Fibroblast of lung (primary cell): ENCODE measurements at regions not wholly inside any gene's neighbourhood (a gene's known extent, or its start where the extent isn't known, plus 50 kb on each side); places are given as distances from the start of the nearest gene placed in this dataset.

Source experiments
- DNase-seq, 2 donors: peaks; one replicate each; pipeline versions ENCODE4 v3.0.0 to v3.0.0-alpha.2; 2010; ENCODE audit warnings: low read depth in 2 of 2
- H2AFZ ChIP-seq: 2 replicates; pipeline ENCODE4 v1.5.1; 2012; ENCODE audit warnings: low read length, control low read depth, inconsistent platforms
- H3K27ac ChIP-seq: 2 replicates; pipeline ENCODE4 v1.5.1; 2011; ENCODE audit warnings: low read length, control low read depth; ENCODE audit not compliant: insufficient read depth
- H3K27me3 ChIP-seq: 2 replicates; pipeline ENCODE4 v1.5.1; 2011; ENCODE audit warnings: mild to moderate bottlenecking, low read length; ENCODE audit not compliant: control insufficient read depth, insufficient read depth
- H3K36me3 ChIP-seq: 2 replicates; pipeline ENCODE4 v1.5.1; 2011; ENCODE audit warnings: low read length; ENCODE audit not compliant: control insufficient read depth, insufficient read depth
- H3K4me1 ChIP-seq: 2 replicates; pipeline ENCODE4 v1.5.1; 2011; ENCODE audit warnings: low read length; ENCODE audit not compliant: control insufficient read depth, insufficient read depth; ENCODE audit errors: extremely low read depth
- H3K4me2 ChIP-seq: 2 replicates; pipeline ENCODE4 v1.5.1; 2011; ENCODE audit warnings: low read length, control low read depth; ENCODE audit not compliant: insufficient read depth; ENCODE audit errors: extremely low read depth
- H3K4me3 ChIP-seq, 4 experiments: fragments of 200-600 bp in 1 of 4; sonication (generic) in 1 of 4; replicated peaks in 1 of 4; 2 replicates each; pipeline ENCODE4 v1.5.1; 2011 to 2016; ENCODE audit warnings: low read length in 4 of 4, low read depth in 3 of 4, mild to moderate bottlenecking in 3 of 4, control low read depth in 2 of 4, inconsistent platforms in 1 of 4, mixed read lengths in 1 of 4; ENCODE audit not compliant: insufficient read depth in 1 of 4; ENCODE audit errors: control extremely low read depth in 1 of 4
- H3K79me2 ChIP-seq: 2 replicates; pipeline ENCODE4 v1.5.1; 2012; ENCODE audit warnings: mild to moderate bottlenecking, low read length, inconsistent platforms; ENCODE audit not compliant: control insufficient read depth, insufficient read depth
- H3K9ac ChIP-seq: 2 replicates; pipeline ENCODE4 v1.5.1; 2011; ENCODE audit warnings: mild to moderate bottlenecking, low read length, control low read depth; ENCODE audit not compliant: insufficient read depth
- H3K9me3 ChIP-seq: 2 replicates; pipeline ENCODE4 v1.5.1; 2012; ENCODE audit warnings: low read depth, low read length; ENCODE audit not compliant: control insufficient read depth, insufficient read depth
- H4K20me1 ChIP-seq: 2 replicates; pipeline ENCODE4 v1.5.1; 2011; ENCODE audit warnings: low read length; ENCODE audit not compliant: control insufficient read depth, insufficient read depth; ENCODE audit errors: extremely low read depth
- EZH2 ChIP-seq: IDR thresholded peaks from 2 replicates; pipeline ENCODE4 v1.5.1; 2012; ENCODE audit warnings: low read length, control low read depth, mild to moderate bottlenecking; ENCODE audit errors: missing control alignments
- TF ChIP-seq, protein P1 (sequence below), 2 donors: IDR thresholded peaks in 1 of 2; conservative IDR thresholded peaks in 1 of 2; 1 replicate in 1 of 2; 2 replicates in 1 of 2; pipeline ENCODE4 v1.5.1; 2011 to 2012; ENCODE audit warnings: low read length in 2 of 2, control low read depth in 1 of 2, inconsistent platforms in 1 of 2, low read depth in 1 of 2, mild to moderate bottlenecking in 1 of 2

- TF ChIP-seq, protein P1, sequence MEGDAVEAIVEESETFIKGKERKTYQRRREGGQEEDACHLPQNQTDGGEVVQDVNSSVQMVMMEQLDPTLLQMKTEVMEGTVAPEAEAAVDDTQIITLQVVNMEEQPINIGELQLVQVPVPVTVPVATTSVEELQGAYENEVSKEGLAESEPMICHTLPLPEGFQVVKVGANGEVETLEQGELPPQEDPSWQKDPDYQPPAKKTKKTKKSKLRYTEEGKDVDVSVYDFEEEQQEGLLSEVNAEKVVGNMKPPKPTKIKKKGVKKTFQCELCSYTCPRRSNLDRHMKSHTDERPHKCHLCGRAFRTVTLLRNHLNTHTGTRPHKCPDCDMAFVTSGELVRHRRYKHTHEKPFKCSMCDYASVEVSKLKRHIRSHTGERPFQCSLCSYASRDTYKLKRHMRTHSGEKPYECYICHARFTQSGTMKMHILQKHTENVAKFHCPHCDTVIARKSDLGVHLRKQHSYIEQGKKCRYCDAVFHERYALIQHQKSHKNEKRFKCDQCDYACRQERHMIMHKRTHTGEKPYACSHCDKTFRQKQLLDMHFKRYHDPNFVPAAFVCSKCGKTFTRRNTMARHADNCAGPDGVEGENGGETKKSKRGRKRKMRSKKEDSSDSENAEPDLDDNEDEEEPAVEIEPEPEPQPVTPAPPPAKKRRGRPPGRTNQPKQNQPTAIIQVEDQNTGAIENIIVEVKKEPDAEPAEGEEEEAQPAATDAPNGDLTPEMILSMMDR (conservative IDR thresholded peaks at IDR 0.05 in 1 of 2, IDR thresholded peaks at IDR 0.05 in 1 of 2; ENCODE audit: low read depth in 1 of 2, low read length in 2 of 2), result no peak
- no peak for TF ChIP-seq EZH2
- Histone ChIP-seq H3K9ac (no peak overlapping the region), H2AFZ (no peak overlapping the region), H3K4me2 (no peak overlapping the region), H3K9me3 (no peaks in the 10 kb centered on the region), H4K20me1 (no peaks in the 10 kb centered on the region), H3K36me3 (no peaks in the 10 kb centered on the region), H3K4me1 (peaks cover 16% of the 10 kb centered on the region), H3K79me2 (no peaks in the 10 kb centered on the region), H3K27ac (no peak overlapping the region), H3K27me3 (no peaks in the 10 kb centered on the region), H3K4me3 (no peak overlapping the region)
- no peak for DNase-seq
Observed at GRCh38 chr2:100745604-100746003, 74.3 kb upstream of the NPAS2 start.

- H3K9ac ChIP-seq, result no peak overlapping the region
- H3K9me3 ChIP-seq, result no peaks in the 10 kb centered on the region
- no peaks in the 10 kb centered on the region for H3K27me3 ChIP-seq
- H4K20me1 ChIP-seq, result no peaks in the 10 kb centered on the region
- H3K4me2 ChIP-seq, result no peak overlapping the region
- no peak overlapping the region for H3K4me3 ChIP-seq
- no peak for TF ChIP-seq EZH2
- TF ChIP-seq, protein P1 (conservative IDR thresholded peaks at IDR 0.05 in 1 of 2, IDR thresholded peaks at IDR 0.05 in 1 of 2; ENCODE audit: low read depth in 1 of 2, low read length in 2 of 2), result no peak
- peaks cover 16% of the 10 kb centered on the region for H3K4me1 ChIP-seq
- no peaks in the 10 kb centered on the region for H3K79me2 ChIP-seq
- no peak overlapping the region for H2AFZ ChIP-seq
- no peak overlapping the region for H3K27ac ChIP-seq
- DNase-seq, result peak; percentile 28 to 65
- no peaks in the 10 kb centered on the region for H3K36me3 ChIP-seq
Observed at GRCh38 chr2:100747551-100747950, 72.4 kb upstream of the NPAS2 start.

DNA sequence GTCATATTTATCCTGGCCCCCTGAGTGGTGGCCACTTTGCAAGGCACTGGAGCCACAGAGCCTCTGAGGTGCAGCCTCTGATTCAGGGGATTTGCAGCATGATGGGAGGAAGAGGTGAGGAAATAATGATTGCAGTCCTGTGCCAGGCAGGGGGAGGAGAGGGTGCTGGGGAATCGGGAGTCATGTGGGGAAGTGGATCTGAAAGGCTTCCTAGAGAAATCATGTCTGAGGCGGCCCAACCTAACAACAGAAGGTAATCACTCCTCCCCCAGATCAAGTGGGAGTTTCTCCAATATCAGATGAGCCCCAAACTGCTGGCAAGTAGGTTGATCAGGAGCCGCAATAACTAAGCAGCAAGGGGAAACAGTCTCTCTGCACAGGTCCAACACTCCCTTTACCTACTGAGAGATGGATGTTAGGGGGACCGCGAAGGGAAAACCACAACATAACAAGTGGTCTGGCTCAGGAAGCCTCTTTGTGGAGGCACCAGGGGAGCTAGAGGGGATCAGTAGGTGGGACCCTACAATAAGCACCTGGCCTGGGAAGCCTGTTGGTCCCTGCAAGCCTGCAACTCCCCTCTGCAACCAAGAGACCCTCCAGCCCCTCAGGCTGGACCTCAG is 71.8 kb upstream of the NPAS2 start:
- Histone ChIP-seq H3K27ac (no peak overlapping the region), H4K20me1 (no peaks in the 10 kb centered on the region), H3K4me1 (peaks cover 21% of the 10 kb centered on the region), H3K79me2 (no peaks in the 10 kb centered on the region), H3K4me3 (no peak overlapping the region), H3K9me3 (no peaks in the 10 kb centered on the region), H3K9ac (no peak overlapping the region), H2AFZ (no peak overlapping the region), H3K27me3 (no peaks in the 10 kb centered on the region), H3K36me3 (no peaks in the 10 kb centered on the region), H3K4me2 (no peak overlapping the region)
- no peak for DNase-seq
- TF ChIP-seq EZH2, result no peak
- TF ChIP-seq, protein P1 (conservative IDR thresholded peaks at IDR 0.05 in 1 of 2, IDR thresholded peaks at IDR 0.05 in 1 of 2; ENCODE audit: low read depth in 1 of 2, low read length in 2 of 2), result no peak
